ENCODE measurements at regions not wholly inside any gene's neighbourhood (a gene's known extent, or its start where the extent isn't known, plus 50 kb on each side); places are given as distances from the start of the nearest gene placed in this dataset.
A peak's percentile ranks its signal among the peaks of the same experiment; 100 is the strongest.

- no peak overlapping the region for H3K27ac ChIP-seq
Observed at GRCh38 chr9:115923903-115924668, 229.5 kb upstream of the PAPPA start.

GRCh38 chr9:115924669-115924987, 229.0 kb upstream of the PAPPA start:
- Histone ChIP-seq H3K4me1 (peaks cover 12% of the 10 kb centered on the region; the same call in 1 of the 2 replicates), H3K27ac (no peak overlapping the region), H3K9me3 (replicated peaks) (0 out of 2 replicates have a peak, but pooled peaks cover 9% of the 10 kb centered on the region), H3K4me3 (no peak overlapping the region), H3K27me3 (no peaks in the 10 kb centered on the region), H3K36me3 (no peaks in the 10 kb centered on the region)
- DNase-seq, result no peak

More at GRCh38 chr9:115923903-115924668, 229.5 kb upstream of the PAPPA start:
- Histone ChIP-seq H3K4me3 (no peak overlapping the region), H3K36me3 (no peaks in the 10 kb centered on the region), H3K4me1 (peaks cover 12% of the 10 kb centered on the region; the same call in 1 of the 2 replicates), H3K9me3 (replicated peaks) (0 out of 2 replicates have a peak, but pooled peaks cover 9% of the 10 kb centered on the region), H3K27me3 (no peaks in the 10 kb centered on the region)
- peak; percentile 33 to 61 for DNase-seq

GRCh38 chr9:115925424-115925823, 228.2 kb upstream of the PAPPA start:
- Histone ChIP-seq H3K27me3 (no peaks in the 10 kb centered on the region), H3K4me3 (no peak overlapping the region), H3K4me1 (peaks cover 12% of the 10 kb centered on the region; the same call in 1 of the 2 replicates), H3K9me3 (replicated peaks) (0 out of 2 replicates have a peak, but pooled peaks cover 9% of the 10 kb centered on the region), H3K36me3 (no peaks in the 10 kb centered on the region), H3K27ac (no peak overlapping the region)
- DNase-seq, result no peak

GRCh38 chr9:115930472-115930871, 223.1 kb upstream of the PAPPA start:
- H3K36me3 ChIP-seq, result no peaks in the 10 kb centered on the region
- H3K4me1 ChIP-seq, result 0 out of 2 replicates have a peak, but pooled peaks cover 4% of the 10 kb centered on the region
- no peak for DNase-seq
- no peak overlapping the region for H3K27ac ChIP-seq
- H3K27me3 ChIP-seq, result no peaks in the 10 kb centered on the region
- 0 out of 2 replicates have a peak, but pooled peaks cover 12% of the 10 kb centered on the region for H3K9me3 ChIP-seq (replicated peaks)
- no peak overlapping the region for H3K4me3 ChIP-seq

GRCh38 chr9:115938479-115938878, 215.1 kb upstream of the PAPPA start:
- Histone ChIP-seq H3K27ac (no peak overlapping the region), H3K9me3 (replicated peaks) (no peaks in the 10 kb centered on the region), H3K4me3 (no peak overlapping the region), H3K36me3 (no peaks in the 10 kb centered on the region), H3K4me1 (peaks cover 7% of the 10 kb centered on the region), H3K27me3 (no peaks in the 10 kb centered on the region)
- DNase-seq, result no peak

GRCh38 chr9:115939065-115939765, 214.4 kb upstream of the PAPPA start:
- Histone ChIP-seq H3K36me3 (no peaks in the 10 kb centered on the region), H3K27ac (no peak overlapping the region), H3K4me3 (no peak overlapping the region), H3K27me3 (no peaks in the 10 kb centered on the region), H3K4me1 (peaks cover 12% of the 10 kb centered on the region), H3K9me3 (replicated peaks) (no peaks in the 10 kb centered on the region)
- DNase-seq, result no peak

GRCh38 chr9:115941561-115942315, 211.9 kb upstream of the PAPPA start:
- no peaks in the 10 kb centered on the region for H3K36me3 ChIP-seq
- no peak overlapping the region for H3K4me3 ChIP-seq
- DNase-seq, result no peak
- peaks cover 31% of the 10 kb centered on the region for H3K4me1 ChIP-seq
- no peaks in the 10 kb centered on the region for H3K27me3 ChIP-seq
- no peaks in the 10 kb centered on the region for H3K9me3 ChIP-seq (replicated peaks)
- H3K27ac ChIP-seq, result no peak overlapping the region

GRCh38 chr9:115943431-115944165, 210.0 kb upstream of the PAPPA start:
- H3K4me1 ChIP-seq, result peaks cover 31% of the 10 kb centered on the region
- H3K4me3 ChIP-seq, result peak overlapping the region; percentile 38; the same call in 1 of the 2 replicates
- H3K9me3 ChIP-seq (replicated peaks), result no peaks in the 10 kb centered on the region
- no peak for DNase-seq
- H3K27me3 ChIP-seq, result no peaks in the 10 kb centered on the region
- H3K36me3 ChIP-seq, result no peaks in the 10 kb centered on the region
- peak overlapping the region; percentile 94 for H3K27ac ChIP-seq

GRCh38 chr9:115944166-115944948, 209.2 kb upstream of the PAPPA start:
- DNase-seq, result peak; percentile 94 to 97
- H3K27ac ChIP-seq, result peak overlapping the region; percentile 94
- H3K9me3 ChIP-seq (replicated peaks), result no peaks in the 10 kb centered on the region
- H3K4me3 ChIP-seq, result peak overlapping the region; percentile 38
- no peaks in the 10 kb centered on the region for H3K27me3 ChIP-seq
- no peaks in the 10 kb centered on the region for H3K36me3 ChIP-seq
- peaks cover 31% of the 10 kb centered on the region for H3K4me1 ChIP-seq

GRCh38 chr9:115945009-115945431, 208.6 kb upstream of the PAPPA start:
- Histone ChIP-seq H3K4me3 (peak overlapping the region; percentile 38), H3K27me3 (no peaks in the 10 kb centered on the region), H3K9me3 (replicated peaks) (no peaks in the 10 kb centered on the region), H3K27ac (peak overlapping the region; percentile 94), H3K36me3 (no peaks in the 10 kb centered on the region), H3K4me1 (peaks cover 31% of the 10 kb centered on the region)
- no peak for DNase-seq

- Histone ChIP-seq H3K9me3 (replicated peaks) (no peaks in the 10 kb centered on the region), H3K4me1 (peaks cover 31% of the 10 kb centered on the region), H3K36me3 (no peaks in the 10 kb centered on the region), H3K27me3 (no peaks in the 10 kb centered on the region), H3K27ac (no peak overlapping the region), H3K4me3 (no peak overlapping the region)
- no peak for DNase-seq
Observed at GRCh38 chr9:115946530-115946929, 207.1 kb upstream of the PAPPA start.

- Histone ChIP-seq H3K4me1 (no peaks in the 10 kb centered on the region), H3K4me3 (no peak overlapping the region), H3K27me3 (no peaks in the 10 kb centered on the region), H3K36me3 (no peaks in the 10 kb centered on the region), H3K27ac (no peak overlapping the region), H3K9me3 (replicated peaks) (no peaks in the 10 kb centered on the region)
- DNase-seq, result no peak
Observed at GRCh38 chr9:115951977-115952376, 201.6 kb upstream of the PAPPA start.

GRCh38 chr9:115952430-115953292, 200.9 kb upstream of the PAPPA start:
- Histone ChIP-seq H3K27ac (no peak overlapping the region), H3K4me1 (no peaks in the 10 kb centered on the region), H3K27me3 (no peaks in the 10 kb centered on the region), H3K36me3 (no peaks in the 10 kb centered on the region), H3K9me3 (replicated peaks) (no peaks in the 10 kb centered on the region), H3K4me3 (no peak overlapping the region)
- DNase-seq, result no peak
